IPS DF 19.7 (cell line): ENCODE measurements at regions not wholly inside any gene's neighbourhood (a gene's known extent, or its start where the extent isn't known, plus 50 kb on each side); places are given as distances from the start of the nearest gene placed in this dataset.
"Not testable (repeated sequence)": the region's sequence is repeated elsewhere in the genome, so short reads cannot be mapped to it uniquely, and the experiment has no call there.

Experiments
- DNase-seq: peaks from one replicate; pipeline ENCODE4 v3.0.0-alpha.2; 2013; ENCODE audit warnings: low read depth, low spot score

GRCh38 chr6:48619771-48620170 lies 508.8 kb upstream of the PTCHD4 start:
- DNase-seq, result no peak

DNA sequence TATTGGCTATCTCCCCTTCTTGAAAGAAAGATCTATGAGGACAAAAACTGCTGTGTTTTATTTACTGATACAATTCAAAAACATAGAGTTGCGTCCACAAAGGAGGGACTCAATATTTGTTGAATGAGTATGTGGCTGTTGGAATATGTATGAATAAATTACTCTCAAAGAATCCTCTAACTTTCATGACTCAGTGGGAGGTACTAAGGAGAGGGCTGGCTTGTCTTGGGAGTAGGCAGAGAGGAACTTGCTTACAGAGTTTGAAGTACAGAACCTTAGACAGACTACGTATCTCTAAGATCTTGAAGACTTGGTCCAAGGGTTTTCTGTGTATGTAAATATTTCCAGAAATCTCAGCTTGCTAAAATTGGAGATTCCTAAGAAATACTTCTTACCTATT lies 504.0 kb upstream of the PTCHD4 start:
- no peak for DNase-seq

GRCh38 chr6:48614326-48614725 lies 503.3 kb upstream of the PTCHD4 start:
- DNase-seq, result no peak

- no peak for DNase-seq
Measured at GRCh38 chr6:48613231-48613949, 502.4 kb upstream of the PTCHD4 start.

GRCh38 chr6:48611332-48611731 lies 500.3 kb upstream of the PTCHD4 start:
- DNase-seq, result no peak

- DNase-seq, result no peak
Measured at GRCh38 chr6:48610846-48611245, 499.8 kb upstream of the PTCHD4 start.

DNA sequence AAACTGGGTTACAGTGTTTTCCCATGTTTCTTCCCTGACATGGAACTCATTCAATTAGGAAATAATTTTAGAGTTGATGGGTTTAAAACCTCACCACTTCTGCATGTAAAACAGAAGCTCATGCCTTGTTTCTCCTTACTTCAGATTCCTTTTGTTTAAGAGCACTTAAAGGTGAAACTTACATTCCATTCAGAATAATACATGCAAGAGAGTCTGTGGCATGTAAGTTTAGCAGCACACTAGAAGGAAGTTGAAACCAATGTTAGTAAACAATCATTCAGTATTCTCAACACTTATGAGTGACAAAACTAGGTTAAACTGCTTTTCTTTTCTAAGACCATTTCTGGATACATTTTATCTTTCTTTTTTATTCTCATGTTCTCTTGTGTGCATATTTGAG lies 495.6 kb upstream of the PTCHD4 start:
- no peak for DNase-seq

DNA sequence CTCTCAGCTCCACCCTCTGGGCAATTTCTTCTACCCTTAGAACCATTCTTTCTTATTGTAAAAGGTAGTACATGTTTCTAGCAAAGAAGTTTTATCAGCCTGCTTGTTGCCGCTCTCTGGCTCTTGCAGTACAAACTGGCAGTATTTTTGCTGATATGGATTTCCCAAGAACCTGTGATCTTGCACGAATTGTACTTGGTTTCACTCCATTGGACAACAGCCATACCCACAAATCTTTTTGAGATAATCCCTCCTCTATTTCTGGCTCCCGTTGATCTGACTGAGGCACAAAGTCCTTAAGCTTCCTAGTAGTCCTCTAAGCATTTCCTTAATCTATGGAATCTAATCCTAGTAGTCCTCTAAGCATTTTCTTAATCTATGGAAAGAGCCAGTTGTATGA lies 487.0 kb upstream of the PTCHD4 start:
- no peak for DNase-seq

GRCh38 chr6:48596830-48597229 lies 485.8 kb upstream of the PTCHD4 start:
- no peak for DNase-seq

GRCh38 chr6:48591158-48591557 lies 480.2 kb upstream of the PTCHD4 start:
- not testable (repeated sequence) for DNase-seq

GRCh38 chr6:48584846-48585245 lies 473.8 kb upstream of the PTCHD4 start:
- DNase-seq, result no peak

DNA sequence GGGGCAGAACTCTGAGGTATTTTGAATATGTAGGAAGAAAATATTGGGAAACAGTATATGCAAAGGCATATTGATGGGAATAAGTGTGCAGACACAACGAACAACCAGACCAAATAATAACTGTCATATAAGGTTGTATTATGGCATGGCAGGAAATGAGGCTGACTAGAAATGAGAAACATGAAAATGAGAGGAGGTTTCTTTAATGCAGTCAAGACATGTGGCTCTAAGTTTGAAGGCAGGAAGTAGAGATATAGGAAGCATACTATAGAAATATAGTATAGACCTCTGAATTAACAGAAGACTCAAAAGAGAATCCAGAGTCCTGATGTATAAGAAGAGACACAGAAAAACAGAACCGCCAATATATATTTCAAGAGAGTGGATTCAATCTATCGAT lies 459.7 kb upstream of the PTCHD4 start:
- DNase-seq, result no peak

DNA sequence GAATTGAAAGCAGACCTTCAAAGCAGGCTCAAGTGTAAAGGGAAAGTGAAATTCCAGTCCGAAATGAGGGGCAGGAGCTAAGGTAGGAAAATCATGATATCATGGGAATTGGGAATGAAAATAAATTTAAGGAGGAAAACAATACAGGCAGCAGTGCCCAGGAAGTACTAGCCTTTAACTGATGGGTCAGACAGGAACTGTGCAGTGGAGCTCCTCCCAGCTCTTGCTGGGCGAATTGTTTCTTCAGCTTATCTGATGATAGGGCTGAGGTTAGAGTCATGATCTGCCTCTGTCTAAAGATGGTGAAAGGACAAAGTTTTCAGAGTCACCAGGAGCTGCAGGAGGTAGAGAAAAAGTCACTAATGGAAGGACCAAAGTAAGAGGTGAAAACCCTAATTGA lies 457.9 kb upstream of the PTCHD4 start:
- no peak for DNase-seq

DNA sequence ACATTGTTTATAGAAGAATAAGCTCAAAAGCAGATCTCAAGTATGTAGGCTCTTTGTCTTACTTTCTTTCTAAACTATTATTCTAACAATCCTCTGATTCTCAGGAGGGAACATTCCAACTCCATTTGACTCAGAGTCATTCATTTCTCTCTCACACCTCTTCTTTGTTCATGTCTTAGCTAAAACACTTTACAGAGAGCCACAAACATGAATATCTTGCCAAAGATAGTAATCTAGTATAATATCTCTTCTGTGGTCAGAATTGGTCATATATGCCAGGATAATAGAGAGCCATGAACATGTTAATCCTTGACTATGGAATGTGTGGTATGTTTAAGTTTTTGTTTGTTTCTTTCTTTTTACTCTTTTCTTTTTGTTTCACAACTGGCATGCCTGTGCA lies 456.0 kb upstream of the PTCHD4 start:
- DNase-seq, result no peak

GRCh38 chr6:48564036-48564820 lies 453.2 kb upstream of the PTCHD4 start:
- DNase-seq, result peak; percentile 33

- DNase-seq, result no peak
Measured at GRCh38 chr6:48563433-48563832, 452.4 kb upstream of the PTCHD4 start.

- no peak for DNase-seq
Measured at GRCh38 chr6:48560408-48560807, 449.4 kb upstream of the PTCHD4 start.

DNA sequence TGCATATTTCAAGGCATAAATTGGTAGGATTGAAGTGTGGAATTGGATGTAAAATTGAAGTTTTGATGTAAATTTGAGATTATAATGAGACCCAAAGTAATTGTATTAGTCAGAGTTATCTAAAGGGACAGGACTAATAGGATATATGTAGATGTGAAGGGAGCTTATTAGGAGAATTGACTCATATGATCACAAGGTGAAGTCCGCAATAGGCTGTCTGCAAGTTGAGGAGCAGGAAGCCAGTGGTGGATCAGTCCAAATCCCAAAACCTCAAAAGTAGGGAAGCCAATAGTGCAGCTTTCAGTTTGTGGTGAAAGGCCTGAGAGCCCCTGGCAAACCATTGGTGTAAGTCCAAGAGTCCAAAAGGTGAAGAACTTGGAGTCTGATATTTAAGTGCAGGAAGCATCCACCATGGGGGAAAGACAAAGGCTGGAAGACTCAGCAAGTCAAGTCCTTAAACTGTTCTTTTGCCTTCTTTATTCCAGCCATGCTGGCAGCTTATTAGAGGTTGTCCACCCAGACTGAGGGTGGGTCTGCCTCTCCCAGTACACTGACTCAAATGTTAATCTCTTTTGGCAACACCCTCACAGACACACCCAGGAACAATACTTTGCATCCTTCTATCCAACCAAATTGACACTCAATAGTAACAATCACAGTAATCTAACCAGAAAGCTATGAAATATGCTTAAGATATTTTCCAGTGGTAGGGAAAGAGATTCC lies 442.6 kb upstream of the PTCHD4 start:
- DNase-seq, result no peak

DNA sequence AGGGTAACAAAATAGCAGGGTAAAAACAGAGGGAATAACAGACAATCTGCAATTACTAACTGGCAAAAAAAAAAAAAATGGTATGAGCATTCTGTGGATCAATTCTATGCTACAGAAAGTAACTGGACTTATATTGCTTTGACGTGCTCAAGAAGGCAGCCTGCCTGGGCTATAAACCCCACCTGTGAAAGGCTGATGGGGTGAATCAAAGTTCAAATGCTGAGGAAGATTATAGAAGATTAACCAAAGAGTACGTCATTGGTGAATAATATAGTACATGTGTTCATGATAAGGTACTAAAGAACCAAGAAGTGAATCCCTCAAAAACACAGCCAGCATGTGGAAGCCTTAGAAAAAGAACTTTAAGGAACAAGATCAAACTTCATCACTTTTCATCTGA lies 441.9 kb upstream of the PTCHD4 start:
- DNase-seq, result no peak

GRCh38 chr6:48550603-48551002 lies 439.6 kb upstream of the PTCHD4 start:
- DNase-seq, result no peak

DNA sequence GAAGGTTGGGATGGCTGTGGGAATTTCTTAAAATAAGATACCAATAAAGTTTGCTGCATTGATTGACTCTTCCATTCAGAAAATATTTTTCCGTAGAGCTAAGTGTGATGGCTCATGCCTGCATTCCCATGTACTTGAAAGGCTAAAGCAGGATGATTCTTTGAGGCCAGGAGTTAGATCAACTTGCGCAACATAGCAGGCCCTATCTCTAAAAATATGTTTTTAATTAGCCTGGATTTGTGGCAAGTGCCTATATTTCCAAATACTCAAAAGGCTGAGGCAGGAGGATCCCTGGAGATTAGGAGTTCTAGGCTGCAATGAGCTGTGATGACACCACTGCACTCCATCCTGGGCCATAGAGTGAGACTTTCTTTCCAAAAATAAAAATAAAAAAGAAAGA lies 431.2 kb upstream of the PTCHD4 start:
- DNase-seq, result no peak

- DNase-seq, result no peak
Measured at GRCh38 chr6:48541649-48542048, 430.7 kb upstream of the PTCHD4 start.

GRCh38 chr6:48535582-48536009 lies 424.6 kb upstream of the PTCHD4 start:
- DNase-seq, result peak; percentile 3
